ENCODE measurements at regions not wholly inside any gene's neighbourhood (a gene's known extent, or its start where the extent isn't known, plus 50 kb on each side); places are given as distances from the start of the nearest gene placed in this dataset.

- no peaks in the 10 kb centered on the region for H3K27me3 ChIP-seq
- no peak overlapping the region for H3K4me3 ChIP-seq
- H3K27ac ChIP-seq = no peak overlapping the region
- H3K9me3 ChIP-seq = no peaks in the 10 kb centered on the region
- H3K4me1 ChIP-seq = no peaks in the 10 kb centered on the region
- intact Hi-C loops (cut with DNase I) = no loop called here
- no peak for ATAC-seq
- TF ChIP-seq, protein P1, sequence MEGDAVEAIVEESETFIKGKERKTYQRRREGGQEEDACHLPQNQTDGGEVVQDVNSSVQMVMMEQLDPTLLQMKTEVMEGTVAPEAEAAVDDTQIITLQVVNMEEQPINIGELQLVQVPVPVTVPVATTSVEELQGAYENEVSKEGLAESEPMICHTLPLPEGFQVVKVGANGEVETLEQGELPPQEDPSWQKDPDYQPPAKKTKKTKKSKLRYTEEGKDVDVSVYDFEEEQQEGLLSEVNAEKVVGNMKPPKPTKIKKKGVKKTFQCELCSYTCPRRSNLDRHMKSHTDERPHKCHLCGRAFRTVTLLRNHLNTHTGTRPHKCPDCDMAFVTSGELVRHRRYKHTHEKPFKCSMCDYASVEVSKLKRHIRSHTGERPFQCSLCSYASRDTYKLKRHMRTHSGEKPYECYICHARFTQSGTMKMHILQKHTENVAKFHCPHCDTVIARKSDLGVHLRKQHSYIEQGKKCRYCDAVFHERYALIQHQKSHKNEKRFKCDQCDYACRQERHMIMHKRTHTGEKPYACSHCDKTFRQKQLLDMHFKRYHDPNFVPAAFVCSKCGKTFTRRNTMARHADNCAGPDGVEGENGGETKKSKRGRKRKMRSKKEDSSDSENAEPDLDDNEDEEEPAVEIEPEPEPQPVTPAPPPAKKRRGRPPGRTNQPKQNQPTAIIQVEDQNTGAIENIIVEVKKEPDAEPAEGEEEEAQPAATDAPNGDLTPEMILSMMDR (IDR thresholded peaks at IDR 0.05) = no peak
- DNase-seq = peak in 1 of 4 donors; percentile 55
- no peaks in the 10 kb centered on the region for H3K36me3 ChIP-seq
These were observed 377.0 kb downstream of the PDGFC start for GRCh38 chr4:156594624-156595023.

DNA sequence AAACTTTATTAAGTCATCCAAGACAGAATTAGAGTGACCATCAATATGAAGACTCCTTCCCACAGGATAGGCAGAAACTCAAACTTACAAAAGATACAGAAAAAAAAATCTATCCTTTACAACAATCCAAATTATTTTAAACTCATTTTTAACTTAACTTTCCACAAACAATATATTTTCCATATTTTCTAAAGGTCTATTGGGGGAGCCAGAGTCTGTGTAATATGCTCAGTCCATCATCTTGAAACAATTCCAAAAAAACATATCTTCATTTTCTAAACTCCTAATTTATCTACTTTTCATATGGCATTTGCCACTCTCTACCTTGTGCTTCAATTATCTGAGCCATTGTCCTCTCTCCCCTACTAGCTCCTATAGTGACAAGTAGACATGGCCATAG is 378.1 kb downstream of the PDGFC start:
- ATAC-seq = no peak

GRCh38 chr4:156591679-156592078 is 379.9 kb downstream of the PDGFC start:
- H3K27me3 ChIP-seq = no peaks in the 10 kb centered on the region
- TF ChIP-seq, protein P1 (IDR thresholded peaks at IDR 0.05) = no peak
- ATAC-seq (no peak), DNase-seq (no peak)
- no peak overlapping the region for H3K4me3 ChIP-seq
- no peaks in the 10 kb centered on the region for H3K4me1 ChIP-seq
- intact Hi-C loops (cut with DNase I) = no loop called here
- H3K9me3 ChIP-seq = no peaks in the 10 kb centered on the region
- H3K36me3 ChIP-seq = no peaks in the 10 kb centered on the region
- no peak overlapping the region for H3K27ac ChIP-seq

More for the DNA sequence above, 378.1 kb downstream of the PDGFC start:
- Histone ChIP-seq H3K4me1 (no peaks in the 10 kb centered on the region), H3K9me3 (no peaks in the 10 kb centered on the region), H3K27ac (no peak overlapping the region), H3K4me3 (no peak overlapping the region), H3K36me3 (no peaks in the 10 kb centered on the region), H3K27me3 (no peaks in the 10 kb centered on the region)
- DNase-seq = no peak
- TF ChIP-seq, protein P1 (IDR thresholded peaks at IDR 0.05) = no peak
- intact Hi-C loops (cut with DNase I) = no loop called here

GRCh38 chr4:156584100-156584499 is 387.5 kb downstream of the PDGFC start:
- no peaks in the 10 kb centered on the region for H3K36me3 ChIP-seq
- DNase-seq (no peak), ATAC-seq (peak; percentile 79)
- H3K27me3 ChIP-seq = no peaks in the 10 kb centered on the region
- no peak overlapping the region for H3K27ac ChIP-seq
- no peak overlapping the region for H3K4me3 ChIP-seq
- intact Hi-C loops (cut with DNase I) = no loop called here
- H3K9me3 ChIP-seq = no peaks in the 10 kb centered on the region
- TF ChIP-seq, protein P1 (IDR thresholded peaks at IDR 0.05) = no peak
- no peaks in the 10 kb centered on the region for H3K4me1 ChIP-seq

DNA sequence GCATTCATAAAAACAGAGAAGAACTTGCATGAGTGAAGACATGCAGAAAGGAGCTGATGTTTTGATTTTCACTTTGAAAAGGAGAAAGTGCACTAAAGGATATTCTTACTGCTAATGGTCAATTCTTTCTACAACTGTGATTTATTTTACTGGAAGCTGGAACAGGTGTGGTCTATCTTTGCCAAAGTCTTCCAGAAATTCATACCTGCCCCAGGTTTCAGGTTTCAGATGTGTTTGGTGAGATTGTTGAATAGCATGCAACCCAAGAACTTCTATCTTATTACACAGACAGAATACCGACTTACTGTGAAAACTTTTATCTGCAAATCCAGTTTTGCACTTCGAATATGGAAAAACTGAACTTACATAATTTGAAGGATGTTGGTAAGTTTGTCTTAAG is 388.3 kb downstream of the PDGFC start:
- ATAC-seq = no peak
- no peaks in the 10 kb centered on the region for H3K27me3 ChIP-seq
- no peak overlapping the region for H3K4me3 ChIP-seq
- intact Hi-C loops (cut with DNase I) = no loop called here
- no peaks in the 10 kb centered on the region for H3K4me1 ChIP-seq
- H3K27ac ChIP-seq = no peak overlapping the region
- TF ChIP-seq, protein P1 (IDR thresholded peaks at IDR 0.05) = no peak
- DNase-seq = no peak
- H3K9me3 ChIP-seq = no peaks in the 10 kb centered on the region
- no peaks in the 10 kb centered on the region for H3K36me3 ChIP-seq

Measured in left lung (tissue), 4 donors.